ENCODE measurements at regions not wholly inside any gene's neighbourhood (a gene's known extent, or its start where the extent isn't known, plus 50 kb on each side); places are given as distances from the start of the nearest gene placed in this dataset.

GRCh38 chr7:80403686-80404241 is 108.1 kb downstream of the GNAT3 start:
- no peak for DNase-seq

GRCh38 chr7:80401708-80402107 is 110.2 kb downstream of the GNAT3 start:
- no peak for DNase-seq

- DNase-seq, result no peak
These were observed 118.1 kb downstream of the GNAT3 start for GRCh38 chr7:80393786-80394185.

- DNase-seq, result no peak
These were observed 119.4 kb downstream of the GNAT3 start for GRCh38 chr7:80392229-80393169.

GRCh38 chr7:80387634-80388193 is 124.2 kb downstream of the GNAT3 start:
- no peak for DNase-seq

- DNase-seq, result no peak
These were observed 125.2 kb downstream of the GNAT3 start for GRCh38 chr7:80386686-80387085.

GRCh38 chr7:80385508-80385907 is 126.4 kb downstream of the GNAT3 start:
- DNase-seq, result no peak

GRCh38 chr7:80380957-80381356 is 130.9 kb downstream of the GNAT3 start:
- DNase-seq, result no peak

- DNase-seq, result no peak
These were observed 132.6 kb downstream of the GNAT3 start for GRCh38 chr7:80379034-80379982.

GRCh38 chr7:80374321-80374720 is 137.5 kb downstream of the GNAT3 start:
- DNase-seq, result no peak

- no peak for DNase-seq
These were observed 138.3 kb downstream of the GNAT3 start for GRCh38 chr7:80373429-80374032.

GRCh38 chr7:80372415-80372814 is 139.4 kb downstream of the GNAT3 start:
- no peak for DNase-seq

GRCh38 chr7:80370587-80370986 is 141.3 kb downstream of the GNAT3 start:
- no peak for DNase-seq

- no peak for DNase-seq
These were observed 142.5 kb downstream of the GNAT3 start for GRCh38 chr7:80369321-80369720.

GRCh38 chr7:80362677-80363076 is 149.2 kb downstream of the GNAT3 start:
- DNase-seq, result no peak

- no peak for DNase-seq
These were observed 149.8 kb downstream of the GNAT3 start for GRCh38 chr7:80362010-80362618.

- no peak for DNase-seq
These were observed 152.4 kb downstream of the GNAT3 start for GRCh38 chr7:80359476-80359875.

- no peak for DNase-seq
These were observed 152.8 kb downstream of the GNAT3 start for GRCh38 chr7:80359029-80359428.

GRCh38 chr7:80357530-80357929 is 154.3 kb downstream of the GNAT3 start:
- no peak for DNase-seq

- DNase-seq, result no peak
These were observed 161.4 kb downstream of the GNAT3 start for GRCh38 chr7:80350430-80350829.

- DNase-seq, result no peak
These were observed 163.6 kb downstream of the GNAT3 start for GRCh38 chr7:80348223-80348622.

- no peak for DNase-seq
These were observed 164.7 kb downstream of the GNAT3 start for GRCh38 chr7:80347173-80347572.
